CD4-positive, CD25-positive, alpha-beta regulatory T cell (primary cell): ENCODE measurements at regions not wholly inside any gene's neighbourhood (a gene's known extent, or its start where the extent isn't known, plus 50 kb on each side); places are given as distances from the start of the nearest gene placed in this dataset.
"Not testable (repeated sequence)": the region's sequence is repeated elsewhere in the genome, so short reads cannot be mapped to it uniquely, and the experiment has no call there.

Experiments
- ATAC-seq, 2 donors: fragments of 150-1000 bp; cut with Tn5 transposase; one replicate each; pipeline ENCODE4 v1.10.0; 2021; ENCODE audit warnings: low read depth in 2 of 2, moderate number of reproducible peaks in 2 of 2, moderate library complexity in 1 of 2
- DNase-seq, 3 donors: peaks; one replicate each; pipeline versions ENCODE4 v3.0.0 to v3.0.0-alpha.2; 2012 to 2022; ENCODE audit warnings: mixed read lengths in 1 of 3
- H3K27ac ChIP-seq: one replicate; pipeline ENCODE4 v1.7.0; 2013; ENCODE audit warnings: mild to moderate bottlenecking, low read length; ENCODE audit not compliant: insufficient read depth, poor library complexity, severe bottlenecking
- H3K27me3 ChIP-seq: one replicate; pipeline ENCODE4 v1.7.0; 2013; ENCODE audit warnings: low read length; ENCODE audit not compliant: control insufficient read depth, insufficient read depth
- H3K36me3 ChIP-seq: one replicate; pipeline ENCODE4 v1.7.0; 2013; ENCODE audit warnings: mild to moderate bottlenecking, low read length, moderate library complexity; ENCODE audit not compliant: control insufficient read depth, insufficient read depth
- H3K4me1 ChIP-seq: 2 replicates; pipeline ENCODE4 v1.7.0; 2013; ENCODE audit warnings: mild to moderate bottlenecking, low read length; ENCODE audit not compliant: insufficient read depth, control insufficient read depth, poor library complexity, severe bottlenecking
- H3K4me3 ChIP-seq: one replicate; pipeline ENCODE4 v1.7.0; 2013; ENCODE audit warnings: low read depth, mild to moderate bottlenecking, low read length, moderate library complexity
- H3K9me3 ChIP-seq, 2 experiments: 1 replicate in 1 of 2; 2 replicates in 1 of 2; pipeline ENCODE4 v1.7.0; 2013; ENCODE audit warnings: low read length in 2 of 2, mild to moderate bottlenecking in 1 of 2, moderate library complexity in 1 of 2; ENCODE audit not compliant: control insufficient read depth in 2 of 2
- H3K27ac Mint-ChIP-seq, 3 donors: one replicate each; pipeline ENCODE4 v1.8.0; 2020 to 2022; ENCODE audit warnings: mild to moderate bottlenecking in 3 of 3, mixed read lengths in 3 of 3, moderate library complexity in 2 of 3
- H3K27me3 Mint-ChIP-seq: one replicate; pipeline ENCODE4 v1.8.0; 2022; ENCODE audit warnings: mild to moderate bottlenecking, mixed read lengths
- H3K36me3 Mint-ChIP-seq: one replicate; pipeline ENCODE4 v1.8.0; 2020; ENCODE audit warnings: mixed read lengths
- H3K4me1 Mint-ChIP-seq, 4 donors: one replicate each; pipeline ENCODE4 v1.8.0; 2020 to 2022; ENCODE audit warnings: mixed read lengths in 4 of 4, mild to moderate bottlenecking in 1 of 4
- H3K4me3 Mint-ChIP-seq, 4 donors: one replicate each; pipeline ENCODE4 v1.8.0; 2020 to 2022; ENCODE audit warnings: mild to moderate bottlenecking in 4 of 4, mixed read lengths in 4 of 4, moderate library complexity in 3 of 4
- H3K9me3 Mint-ChIP-seq, 7 donors: one replicate each; pipeline ENCODE4 v1.8.0; 2020 to 2022; ENCODE audit warnings: mixed read lengths in 7 of 7, mild to moderate bottlenecking in 3 of 7, moderate library complexity in 2 of 7

DNA sequence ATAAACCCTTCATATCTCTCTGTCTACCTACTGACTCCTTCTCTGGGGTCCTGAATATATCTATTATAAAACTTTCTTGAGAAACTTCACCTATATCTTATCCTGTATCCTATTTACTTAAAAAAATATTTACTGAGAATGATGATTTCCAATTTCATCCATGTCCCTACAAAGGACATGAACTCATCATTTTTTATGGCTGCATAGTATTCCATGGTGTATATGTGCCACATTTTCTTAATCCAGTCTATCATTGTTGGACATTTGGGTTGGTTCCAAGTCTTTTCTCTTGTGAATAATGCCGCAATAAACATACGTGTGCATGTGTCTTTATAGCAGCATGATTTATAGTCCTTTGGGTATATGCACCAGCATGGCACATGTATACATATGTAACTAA is 301.7 kb upstream of the RAI14 start:
- not testable (repeated sequence) for H3K4me1 ChIP-seq, H3K27ac ChIP-seq, H3K4me3 ChIP-seq, H3K36me3 ChIP-seq, H3K36me3 Mint-ChIP-seq, H3K4me3 Mint-ChIP-seq, H3K27me3 Mint-ChIP-seq, H3K4me1 Mint-ChIP-seq, DNase-seq, ATAC-seq, H3K27me3 ChIP-seq, H3K9me3 Mint-ChIP-seq, H3K27ac Mint-ChIP-seq, H3K9me3 ChIP-seq

DNA sequence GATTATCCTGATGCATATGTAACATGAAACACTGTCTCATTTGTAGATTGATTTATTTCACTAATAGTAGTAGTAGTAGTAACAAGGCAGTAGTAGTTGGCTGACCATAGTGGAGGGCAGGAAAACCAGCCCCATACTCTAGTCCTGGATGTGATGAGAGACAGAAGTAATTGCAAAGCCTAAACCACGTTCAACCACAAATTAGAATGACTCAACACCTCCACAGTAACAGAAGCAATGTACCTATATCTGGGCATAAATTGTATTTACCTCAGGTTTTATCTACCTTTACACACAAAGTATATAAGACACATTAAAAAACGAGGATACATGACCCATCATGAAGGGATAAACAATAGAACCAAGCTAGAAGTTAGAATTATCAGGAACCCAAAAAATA is 284.7 kb upstream of the RAI14 start:
- H3K36me3 ChIP-seq, H3K9me3 Mint-ChIP-seq, H3K36me3 Mint-ChIP-seq, H3K27me3 Mint-ChIP-seq, H3K27ac ChIP-seq, DNase-seq, H3K4me1 ChIP-seq, H3K27me3 ChIP-seq, H3K4me3 ChIP-seq, H3K9me3 ChIP-seq, H3K4me1 Mint-ChIP-seq, H3K4me3 Mint-ChIP-seq, H3K27ac Mint-ChIP-seq, ATAC-seq: not testable (repeated sequence)

- H3K27ac Mint-ChIP-seq, H3K9me3 Mint-ChIP-seq, H3K4me1 ChIP-seq, H3K36me3 ChIP-seq, H3K27me3 ChIP-seq, H3K4me3 Mint-ChIP-seq, H3K4me1 Mint-ChIP-seq, H3K4me3 ChIP-seq, H3K9me3 ChIP-seq, H3K27me3 Mint-ChIP-seq, H3K36me3 Mint-ChIP-seq, DNase-seq, ATAC-seq, H3K27ac ChIP-seq: not testable (repeated sequence)
Measured at GRCh38 chr5:34371817-34372216, 284.3 kb upstream of the RAI14 start.

GRCh38 chr5:34372739-34373138 is 283.4 kb upstream of the RAI14 start:
- H3K27ac Mint-ChIP-seq, H3K4me1 Mint-ChIP-seq, H3K9me3 ChIP-seq, H3K27ac ChIP-seq, ATAC-seq, H3K9me3 Mint-ChIP-seq, H3K36me3 Mint-ChIP-seq, DNase-seq, H3K4me3 Mint-ChIP-seq, H3K4me1 ChIP-seq, H3K27me3 Mint-ChIP-seq, H3K27me3 ChIP-seq, H3K4me3 ChIP-seq, H3K36me3 ChIP-seq: not testable (repeated sequence)

GRCh38 chr5:34377651-34378050 is 278.5 kb upstream of the RAI14 start:
- H3K27ac ChIP-seq, ATAC-seq, H3K4me1 Mint-ChIP-seq, H3K9me3 Mint-ChIP-seq, H3K4me3 ChIP-seq, H3K9me3 ChIP-seq, H3K27me3 Mint-ChIP-seq, H3K27me3 ChIP-seq, H3K27ac Mint-ChIP-seq, H3K36me3 ChIP-seq, H3K4me3 Mint-ChIP-seq, H3K36me3 Mint-ChIP-seq, H3K4me1 ChIP-seq, DNase-seq: not testable (repeated sequence)

- H3K27me3 Mint-ChIP-seq, H3K4me1 ChIP-seq, H3K4me1 Mint-ChIP-seq, H3K4me3 ChIP-seq, H3K27me3 ChIP-seq, DNase-seq, ATAC-seq, H3K27ac ChIP-seq, H3K27ac Mint-ChIP-seq, H3K4me3 Mint-ChIP-seq, H3K9me3 ChIP-seq, H3K36me3 Mint-ChIP-seq, H3K9me3 Mint-ChIP-seq, H3K36me3 ChIP-seq: not testable (repeated sequence)
Measured at GRCh38 chr5:34378498-34378897, 277.6 kb upstream of the RAI14 start.

GRCh38 chr5:34388754-34389153 is 267.4 kb upstream of the RAI14 start:
- H3K36me3 Mint-ChIP-seq, H3K9me3 ChIP-seq, DNase-seq, H3K27me3 Mint-ChIP-seq, H3K4me3 ChIP-seq, H3K27ac Mint-ChIP-seq, H3K9me3 Mint-ChIP-seq, H3K27me3 ChIP-seq, H3K27ac ChIP-seq, H3K36me3 ChIP-seq, H3K4me1 Mint-ChIP-seq, H3K4me1 ChIP-seq, H3K4me3 Mint-ChIP-seq, ATAC-seq: not testable (repeated sequence)

DNA sequence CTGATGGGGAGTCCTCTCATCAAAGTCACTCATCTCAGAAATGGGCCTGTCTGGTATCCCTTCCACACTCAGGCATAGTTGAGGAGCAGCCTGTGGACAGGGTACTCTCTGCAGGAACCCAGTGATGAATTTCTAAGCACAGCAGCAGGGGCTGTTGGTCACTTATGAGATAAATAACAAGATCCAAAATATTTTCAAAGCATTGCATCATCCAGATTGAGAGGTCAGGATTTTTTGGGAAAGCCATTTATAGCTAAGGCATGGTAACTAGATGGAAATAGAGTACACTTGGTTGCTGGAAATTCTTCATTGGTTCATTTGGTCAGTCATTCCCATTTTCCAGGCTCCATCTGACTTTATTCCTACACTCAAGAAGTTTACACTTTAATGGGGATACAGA is 246.8 kb upstream of the RAI14 start:
- Histone ChIP-seq H3K4me1 (no peaks in the 10 kb centered on the region), H3K36me3 (no peaks in the 10 kb centered on the region), H3K27me3 (peaks cover 2% of the 10 kb centered on the region), H3K4me3 (no peak overlapping the region), H3K27ac (no peak overlapping the region), H3K9me3 (no peaks in the 10 kb centered on the region)
- Mint-ChIP-seq H3K36me3 (no peaks in the 10 kb centered on the region), H3K9me3 (peaks cover 0 to 2% (median 0%) of the 10 kb centered on the region in 7 donors), H3K27me3 (peaks cover 5% of the 10 kb centered on the region), H3K4me3 (no peak overlapping the region), H3K4me1 (no peaks in the 10 kb centered on the region), H3K27ac (no peak overlapping the region)
- ATAC-seq (no peak), DNase-seq (no peak)
